GM19438 (cell line): ENCODE measurements at regions not wholly inside any gene's neighbourhood (a gene's known extent, or its start where the extent isn't known, plus 50 kb on each side); places are given as distances from the start of the nearest gene placed in this dataset.
"Not testable (repeated sequence)": the region's sequence is repeated elsewhere in the genome, so short reads cannot be mapped to it uniquely, and the experiment has no call there.

ENCODE experiments used
- ATAC-seq: cut with Tn5 transposase; IDR thresholded peaks from one replicate; pipeline ENCODE4 v1.9.1; 2021; ENCODE audit warnings: low read depth; ENCODE audit not compliant: unreplicated experiment

DNA sequence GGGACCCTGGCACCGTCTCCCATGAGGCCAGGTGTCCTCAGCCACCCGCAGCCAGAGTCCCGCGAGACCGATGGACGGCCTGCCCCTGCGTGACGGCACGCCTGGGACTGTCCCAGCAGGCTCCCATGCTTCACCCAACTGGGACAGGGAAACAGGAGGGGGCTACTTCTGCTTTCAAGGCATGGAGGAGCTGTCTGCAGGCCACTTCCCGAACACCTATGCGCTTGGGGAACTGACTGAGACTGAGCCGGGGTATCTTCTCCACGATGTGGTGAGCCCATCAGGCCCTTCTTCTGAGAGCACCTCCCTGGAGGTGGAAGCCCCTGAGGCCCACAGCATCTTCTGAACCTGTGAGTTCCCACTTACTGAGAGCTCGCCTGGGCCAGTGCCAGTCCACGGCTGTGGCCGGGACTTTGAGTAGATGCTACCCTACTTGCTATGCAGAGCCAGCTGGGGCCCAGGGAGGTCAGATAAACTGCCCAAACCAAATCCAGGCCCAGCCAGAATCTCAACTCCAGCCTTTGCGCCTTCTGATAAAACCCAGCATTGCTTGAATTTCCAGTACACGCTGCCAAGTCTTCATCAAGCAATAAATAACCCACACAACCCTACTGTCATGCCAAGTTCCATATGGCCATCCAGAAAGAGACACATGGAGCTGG, 85.4 kb upstream of the METTL9 start:
- not testable (repeated sequence) for ATAC-seq

DNA sequence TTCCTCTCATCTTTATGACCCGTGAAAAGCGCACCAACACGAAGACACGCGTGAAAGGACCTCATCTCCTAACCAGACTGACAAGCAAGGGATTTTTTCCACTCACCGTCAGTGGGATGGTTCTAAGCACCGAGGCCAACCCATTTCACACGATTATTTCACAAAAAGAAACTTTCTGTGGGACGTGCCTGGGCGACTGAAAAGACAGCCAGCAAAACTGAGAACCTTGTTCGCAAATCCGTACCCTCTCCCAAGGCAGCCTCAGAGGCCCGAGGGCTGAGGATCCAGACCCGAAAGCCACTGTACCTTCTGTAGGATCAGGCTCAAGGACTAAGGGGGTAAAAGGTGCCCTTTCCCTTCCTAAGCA, 84.9 kb upstream of the METTL9 start:
- not testable (repeated sequence) for ATAC-seq

DNA sequence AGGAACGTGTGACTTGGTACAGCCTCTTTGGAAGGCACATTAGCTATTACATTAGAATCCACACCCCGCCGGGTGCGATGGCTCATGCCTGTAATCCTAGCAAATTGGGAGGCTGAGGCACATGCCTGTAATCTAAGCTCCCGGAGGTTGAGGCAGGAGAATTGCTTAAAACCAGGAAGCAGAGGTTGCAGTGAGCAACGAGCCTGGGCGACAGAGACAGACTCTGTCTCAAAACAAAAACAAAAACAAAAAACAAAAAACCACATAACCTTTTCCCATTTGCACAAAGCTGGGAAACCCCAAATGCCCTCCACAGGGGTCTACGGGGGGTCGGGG, 82.7 kb upstream of the METTL9 start:
- not testable (repeated sequence) for ATAC-seq

DNA sequence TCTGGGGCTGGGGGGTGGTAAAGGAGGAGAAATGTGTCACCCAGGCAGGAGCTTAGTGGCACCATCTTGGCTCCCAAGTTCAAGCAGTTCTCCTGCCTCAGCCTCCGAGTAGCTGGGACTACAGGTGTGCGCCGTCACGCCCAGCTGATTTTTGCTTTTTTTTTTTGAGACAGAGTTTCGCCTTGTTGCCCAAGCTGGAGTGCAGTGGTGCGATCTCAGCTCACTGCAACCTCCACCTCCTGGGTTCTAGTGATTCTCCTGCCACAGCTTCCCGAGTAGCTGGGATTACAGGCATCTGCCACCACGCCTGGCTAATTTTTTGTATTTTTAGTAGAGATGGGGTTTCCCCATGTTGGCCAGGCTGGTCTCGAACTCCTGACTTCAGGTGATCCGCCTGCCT, 82.1 kb upstream of the METTL9 start:
- peak; percentile 22 for ATAC-seq

DNA sequence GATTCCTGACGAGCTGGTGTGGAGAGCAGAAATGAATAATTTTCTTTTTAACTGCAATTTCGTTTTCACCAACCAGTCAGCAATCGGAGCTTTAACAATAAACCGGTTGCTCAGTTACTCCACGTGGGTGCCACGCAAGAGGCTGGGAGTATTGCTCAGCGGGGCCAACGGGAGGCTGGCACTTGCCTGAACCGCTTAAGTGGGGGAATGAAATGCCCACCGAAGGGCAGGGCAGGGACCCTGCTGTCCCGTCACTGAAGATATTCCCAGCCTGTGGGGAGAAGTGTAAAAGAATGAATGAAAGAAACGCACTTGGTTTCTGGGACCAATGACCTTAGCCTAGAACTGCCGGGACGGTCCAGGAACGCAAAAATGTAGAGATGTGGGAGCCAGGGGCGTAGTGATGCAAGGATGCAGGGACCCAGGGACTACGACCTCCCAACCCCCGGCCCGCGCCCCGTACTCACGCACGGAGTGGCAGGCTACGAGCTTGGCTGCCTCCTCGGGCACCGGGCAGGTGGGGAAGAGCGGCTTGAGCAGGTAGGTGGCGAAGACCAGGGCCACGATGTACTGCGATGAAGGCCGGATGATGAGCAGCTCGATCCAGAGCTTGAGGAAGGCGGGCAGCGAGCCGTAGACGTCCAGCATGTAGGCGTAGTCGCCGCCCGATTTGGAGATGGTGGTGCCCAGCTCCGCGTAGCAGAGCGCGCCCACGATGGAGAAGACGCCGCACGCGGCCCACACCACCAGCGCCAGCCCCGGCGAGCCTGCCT, 79.8 kb upstream of the METTL9 start:
- ATAC-seq = not testable (repeated sequence)

DNA sequence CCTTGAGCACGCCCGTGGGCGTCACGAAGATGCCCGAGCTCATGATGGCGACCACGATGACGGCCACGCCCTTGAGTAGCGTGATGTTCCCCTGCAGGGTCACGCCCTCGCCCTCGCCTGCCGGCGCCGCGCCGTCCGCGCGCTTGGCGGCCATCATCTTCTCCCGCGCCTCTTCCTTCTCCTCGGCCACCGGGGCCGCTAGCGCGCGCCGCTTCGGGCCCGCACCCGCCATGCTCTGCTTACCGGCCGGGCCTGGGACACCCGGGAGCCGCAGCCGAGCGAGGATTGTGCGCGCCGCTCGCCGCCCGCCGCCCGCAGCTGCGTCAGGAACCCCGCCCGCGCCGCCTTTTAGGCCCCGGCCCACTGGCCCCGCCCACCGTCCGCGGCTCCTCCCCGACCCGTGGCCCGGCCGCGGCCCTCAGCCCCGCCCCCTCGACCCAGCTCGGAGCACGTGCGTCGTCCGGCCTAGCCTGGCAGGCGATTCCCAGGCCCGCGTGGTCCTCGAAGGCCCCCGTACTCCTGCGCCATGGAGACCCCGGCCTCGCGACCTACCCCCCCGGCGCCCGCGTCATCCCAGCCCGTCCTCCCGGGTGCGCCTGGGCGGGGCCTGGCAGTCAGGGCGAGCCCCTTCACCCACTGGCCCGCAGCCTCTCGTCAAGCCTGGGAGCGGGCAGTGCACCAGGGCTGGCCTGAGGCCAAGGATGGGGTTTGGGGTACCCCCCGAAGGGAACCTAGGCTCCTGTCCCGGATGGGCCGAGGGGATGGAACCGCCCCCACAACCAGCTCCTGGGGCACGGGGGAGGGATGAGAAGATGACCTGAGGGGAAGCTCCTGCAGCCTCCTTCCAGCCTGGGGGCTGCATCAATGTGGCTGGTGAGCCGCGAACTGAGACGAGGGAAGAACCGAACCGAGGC, 79.0 kb upstream of the METTL9 start:
- peak; percentile 50 for ATAC-seq

DNA sequence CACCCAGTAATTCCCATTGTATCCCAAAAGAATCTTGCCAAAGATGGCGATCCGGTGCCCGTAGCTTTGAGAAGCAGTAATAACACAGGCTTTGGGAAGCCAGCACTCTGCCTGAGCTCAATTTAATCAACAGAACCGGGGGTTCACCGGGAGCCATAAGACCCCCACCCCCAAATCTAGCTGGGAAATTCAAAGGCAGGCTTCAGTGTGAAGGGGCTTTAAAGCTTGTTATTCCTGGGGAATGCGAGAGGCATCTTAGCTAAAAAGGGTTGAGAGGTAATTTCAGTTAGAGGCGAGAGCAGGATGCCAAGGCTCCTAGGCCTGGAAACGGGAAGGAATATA, 78.4 kb upstream of the METTL9 start:
- ATAC-seq = not testable (repeated sequence)

DNA sequence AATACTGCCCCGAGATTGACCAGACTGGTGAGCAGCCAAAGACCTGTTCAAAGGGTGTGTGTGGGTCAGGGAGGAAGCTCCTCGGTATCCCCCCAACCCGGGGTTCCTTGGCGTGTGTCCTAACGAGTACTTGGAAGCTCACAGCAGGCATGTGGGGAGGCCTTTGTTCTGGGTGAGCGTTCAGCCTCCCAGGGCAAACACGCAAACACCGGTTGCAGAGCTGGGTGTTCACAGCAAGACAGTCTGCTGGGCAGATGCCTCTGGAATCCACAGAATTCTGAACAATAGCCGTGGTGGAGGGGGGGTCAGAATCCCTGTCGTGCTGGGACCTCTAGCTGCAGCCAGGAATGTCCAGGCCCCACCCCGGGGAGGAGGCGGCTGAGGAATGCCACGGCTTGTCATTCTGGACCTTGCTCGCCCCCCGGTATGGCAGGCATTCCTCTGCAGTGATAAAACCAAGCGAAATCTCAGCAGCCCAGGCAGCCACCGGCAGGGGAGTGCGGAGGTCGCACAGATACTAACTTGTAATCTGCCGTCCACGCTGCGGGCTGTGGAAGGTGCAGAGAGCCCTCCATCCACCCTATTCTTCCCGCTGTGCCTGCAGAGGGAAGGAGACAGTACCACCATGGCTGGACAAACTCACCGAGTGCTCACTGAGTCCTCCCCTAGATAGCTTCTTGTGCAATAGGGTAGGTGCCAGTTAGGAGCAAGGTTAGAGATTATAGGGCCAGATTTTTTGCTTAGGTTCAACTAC, 77.8 kb upstream of the METTL9 start:
- ATAC-seq = not testable (repeated sequence)

DNA sequence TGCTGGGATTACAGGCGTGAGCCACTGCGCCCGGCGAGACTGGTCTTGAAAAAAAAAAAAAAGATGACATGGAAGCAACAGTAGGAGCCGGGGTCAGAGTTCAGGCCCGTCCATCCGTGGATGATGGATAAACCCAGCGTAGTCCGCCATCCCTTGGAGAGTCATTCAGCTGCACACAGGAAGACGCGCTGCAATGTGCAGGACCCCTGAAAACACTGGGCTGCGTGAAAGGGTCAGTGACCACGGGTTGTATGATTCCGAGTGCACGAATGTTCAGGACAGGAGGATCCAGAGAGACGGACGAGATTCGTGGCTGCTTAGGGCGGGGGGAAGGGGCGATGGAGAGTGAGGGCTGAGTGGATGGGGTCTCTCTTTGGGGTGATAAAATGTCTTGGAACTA, 76.5 kb upstream of the METTL9 start:
- not testable (repeated sequence) for ATAC-seq

DNA sequence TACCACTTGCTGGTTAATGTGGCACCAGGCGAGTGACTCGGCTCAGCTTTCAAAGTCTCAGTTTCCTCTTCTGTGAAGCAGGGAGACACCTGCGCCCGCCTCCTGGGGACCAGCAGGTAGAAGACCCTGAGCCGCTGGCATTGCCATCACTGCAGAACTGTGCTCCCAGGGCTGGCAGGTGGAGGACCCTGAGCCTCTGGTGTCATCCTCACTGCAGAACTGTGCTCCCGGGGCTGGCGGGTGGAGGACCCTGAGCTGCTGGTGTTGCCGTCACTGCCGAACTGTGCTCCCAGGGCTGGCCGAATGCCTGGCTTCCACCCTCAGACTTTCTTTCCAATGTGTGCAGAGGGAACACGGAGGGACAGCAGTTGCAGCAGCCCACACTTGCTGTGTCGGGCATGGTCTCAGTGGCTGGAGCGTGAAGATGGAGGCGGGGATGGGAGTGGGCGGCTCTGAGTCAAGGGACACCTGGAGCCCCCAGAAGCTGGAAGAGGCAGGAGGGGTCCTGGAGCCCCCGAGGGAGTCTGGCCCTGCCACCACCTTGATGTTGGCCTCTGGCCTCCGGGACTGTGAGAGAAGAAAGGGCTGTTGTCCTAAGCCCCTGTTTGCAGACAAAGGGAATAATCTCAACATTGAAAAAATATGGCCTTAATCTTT, 75.8 kb upstream of the METTL9 start:
- ATAC-seq = no peak

DNA sequence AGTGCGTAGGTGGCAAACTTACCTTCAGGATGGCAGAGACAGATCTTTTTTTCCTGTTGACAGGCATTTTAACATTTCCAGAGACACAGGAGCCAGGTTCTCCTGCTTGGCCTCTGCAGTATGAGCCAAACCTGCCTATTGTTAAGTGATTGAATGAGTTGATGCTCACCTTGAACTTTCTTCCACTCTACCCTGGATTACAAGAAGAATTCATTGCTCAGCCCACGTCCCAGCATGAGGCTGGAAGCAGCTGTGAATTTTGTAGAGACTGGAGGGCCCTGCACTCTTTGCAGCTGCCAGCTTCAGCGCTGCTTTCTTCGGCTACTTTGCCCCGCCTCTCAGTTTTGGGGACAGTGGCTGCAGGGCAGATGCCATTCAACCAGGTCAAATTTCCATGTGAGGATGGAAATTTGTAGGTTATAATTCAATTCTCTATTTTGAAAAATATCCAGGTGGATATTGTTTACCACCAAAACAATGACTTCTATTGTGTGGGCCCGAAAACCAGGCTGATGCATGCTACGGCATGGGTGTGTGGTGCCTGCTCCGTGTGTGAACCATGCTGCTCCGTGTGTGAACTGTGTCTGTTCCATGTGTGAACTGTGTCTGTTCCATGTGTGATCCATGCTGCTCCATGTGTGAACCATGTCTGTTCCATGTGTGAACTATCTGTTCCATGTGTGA, 75.2 kb upstream of the METTL9 start:
- ATAC-seq = no peak

DNA sequence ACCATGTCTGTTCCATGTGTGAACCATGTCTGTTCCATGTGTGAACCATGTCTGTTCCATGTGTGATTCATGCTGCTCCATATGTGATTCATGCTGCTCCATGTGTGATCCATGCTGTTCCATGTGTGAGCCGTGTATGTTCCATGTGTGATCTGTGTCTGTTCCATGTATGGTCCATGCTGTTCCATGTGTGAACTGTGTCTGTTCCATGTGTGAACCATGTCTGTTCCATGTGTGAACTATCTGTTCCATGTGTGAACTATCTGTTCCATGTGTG, 74.7 kb upstream of the METTL9 start:
- ATAC-seq = not testable (repeated sequence)

DNA sequence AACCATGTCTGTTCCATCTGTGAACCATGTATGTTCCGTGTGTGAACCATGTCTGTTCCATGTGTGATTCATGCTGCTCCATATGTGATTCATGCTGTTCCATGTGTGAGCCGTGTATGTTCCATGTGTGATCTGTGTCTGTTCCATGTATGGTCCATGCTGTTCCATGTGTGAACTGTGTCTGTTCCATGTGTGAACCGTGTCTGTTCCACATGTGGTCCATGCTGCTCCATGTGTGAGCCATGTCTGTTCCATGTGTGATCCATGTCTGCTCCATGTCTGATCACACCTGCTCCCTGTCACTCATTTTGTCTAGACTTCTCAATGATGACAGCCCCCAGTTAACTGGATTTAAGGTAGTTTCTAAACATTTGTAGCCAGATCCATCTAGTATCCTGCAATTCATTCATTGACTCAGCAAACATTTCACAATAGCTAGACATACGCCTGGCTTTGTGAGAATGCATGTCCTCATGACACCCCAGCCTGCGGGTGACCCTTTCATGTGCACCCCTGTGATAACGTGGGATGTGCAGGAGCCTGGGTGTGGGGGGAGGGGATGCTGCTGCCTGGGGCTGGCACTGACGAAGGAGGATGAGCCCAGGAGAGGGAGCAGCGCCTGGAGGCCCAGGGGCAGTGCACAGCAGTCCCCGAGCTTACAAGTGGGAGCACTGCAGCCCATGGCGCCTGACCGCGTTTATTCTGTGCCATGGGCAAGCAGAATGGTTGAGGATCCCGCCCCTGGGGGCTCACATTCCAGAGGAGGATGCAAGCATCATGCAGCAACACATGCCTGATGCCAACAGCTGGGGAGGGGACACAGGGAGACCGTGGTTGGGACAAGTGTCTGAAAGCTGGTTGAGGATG, 74.1 kb upstream of the METTL9 start:
- ATAC-seq = not testable (repeated sequence)

DNA sequence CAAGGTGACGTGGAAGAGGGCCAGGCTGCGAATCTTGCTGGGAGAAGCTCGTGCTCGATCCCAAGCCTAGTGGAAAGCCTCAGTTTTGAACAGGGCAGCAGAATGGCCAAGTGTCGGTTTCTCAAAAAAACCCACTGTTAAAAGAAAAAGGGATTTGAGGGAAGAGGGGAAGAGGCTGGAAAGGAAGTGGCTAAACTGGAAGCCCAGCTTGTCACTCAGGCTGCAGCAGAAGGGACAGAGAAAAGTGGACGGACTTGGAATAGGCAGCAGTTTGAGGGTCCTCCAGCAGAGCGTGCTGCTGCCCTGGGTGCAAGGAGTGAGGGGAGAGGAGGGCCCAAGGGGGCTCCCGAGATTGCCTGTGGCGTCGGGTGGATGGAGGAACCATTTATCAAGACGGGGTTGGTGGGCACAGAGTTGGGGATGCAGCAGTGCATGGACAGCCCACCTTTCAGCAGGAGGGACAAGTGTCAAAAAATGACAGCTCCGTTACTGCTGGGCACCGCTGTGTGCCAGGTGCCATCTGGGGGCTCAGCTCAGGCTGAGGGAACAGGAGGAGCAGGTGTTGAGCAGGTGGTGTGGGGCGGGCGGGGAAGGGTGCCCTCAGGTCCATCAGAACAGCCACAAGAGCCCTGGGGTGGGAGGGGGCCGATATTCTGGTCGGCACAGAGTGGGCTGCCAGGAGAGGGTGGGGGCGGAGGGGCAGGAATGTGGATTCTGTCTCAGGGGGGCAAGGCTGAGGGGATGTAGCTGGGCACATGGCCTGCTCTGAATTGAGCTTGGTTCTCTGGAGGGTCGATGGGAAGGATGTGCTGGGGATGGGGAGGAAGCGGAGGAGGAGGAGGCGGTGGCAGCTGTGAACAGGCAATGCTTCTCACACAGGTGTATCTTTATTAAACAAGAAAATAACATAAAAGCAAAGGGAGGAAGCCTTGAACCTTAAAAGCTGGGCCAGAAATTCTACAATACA, 73.1 kb upstream of the METTL9 start:
- ATAC-seq = not testable (repeated sequence)

DNA sequence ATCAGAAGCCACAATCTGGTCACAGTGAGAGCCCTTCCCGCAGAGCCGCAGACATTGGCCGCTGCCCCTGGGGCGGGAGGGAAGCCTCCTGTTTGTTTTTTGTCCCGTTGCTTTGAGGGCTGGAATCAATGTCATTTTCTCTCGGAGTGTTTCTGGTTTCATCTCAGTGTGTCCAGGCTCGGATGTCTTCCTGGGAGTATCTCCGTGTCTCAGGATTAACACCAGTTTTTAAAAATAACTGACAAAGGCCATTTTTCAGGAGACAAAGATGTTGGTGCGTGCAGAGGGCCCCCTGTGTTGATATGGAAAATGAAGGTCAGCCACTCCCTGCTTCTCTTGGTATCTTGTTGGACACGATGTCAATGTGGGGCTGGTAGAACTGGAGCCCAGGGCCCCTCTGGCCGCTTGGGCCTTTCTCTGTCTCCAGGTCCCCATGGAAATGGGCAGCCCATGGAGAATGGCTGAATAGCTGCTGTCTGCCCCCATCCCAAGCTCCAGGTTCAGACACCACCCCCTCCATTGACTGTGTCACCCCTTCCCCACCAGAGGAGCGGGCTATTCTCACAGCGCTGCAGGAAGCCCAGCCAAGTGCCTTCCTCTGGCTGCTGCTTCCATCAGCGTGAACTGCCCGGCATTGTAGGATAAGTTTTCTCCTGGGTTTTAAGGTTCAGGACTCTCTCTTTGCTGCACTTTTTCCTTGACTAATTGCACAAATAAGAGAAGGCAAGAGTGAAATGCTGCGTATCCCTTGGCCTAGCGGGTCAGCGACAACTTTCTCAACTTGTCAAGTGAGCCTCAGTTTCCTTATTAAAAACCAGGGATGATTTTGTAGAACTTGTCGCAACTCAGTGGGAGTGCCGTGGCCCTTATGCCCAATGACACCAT, 72.2 kb upstream of the METTL9 start:
- ATAC-seq = no peak

DNA sequence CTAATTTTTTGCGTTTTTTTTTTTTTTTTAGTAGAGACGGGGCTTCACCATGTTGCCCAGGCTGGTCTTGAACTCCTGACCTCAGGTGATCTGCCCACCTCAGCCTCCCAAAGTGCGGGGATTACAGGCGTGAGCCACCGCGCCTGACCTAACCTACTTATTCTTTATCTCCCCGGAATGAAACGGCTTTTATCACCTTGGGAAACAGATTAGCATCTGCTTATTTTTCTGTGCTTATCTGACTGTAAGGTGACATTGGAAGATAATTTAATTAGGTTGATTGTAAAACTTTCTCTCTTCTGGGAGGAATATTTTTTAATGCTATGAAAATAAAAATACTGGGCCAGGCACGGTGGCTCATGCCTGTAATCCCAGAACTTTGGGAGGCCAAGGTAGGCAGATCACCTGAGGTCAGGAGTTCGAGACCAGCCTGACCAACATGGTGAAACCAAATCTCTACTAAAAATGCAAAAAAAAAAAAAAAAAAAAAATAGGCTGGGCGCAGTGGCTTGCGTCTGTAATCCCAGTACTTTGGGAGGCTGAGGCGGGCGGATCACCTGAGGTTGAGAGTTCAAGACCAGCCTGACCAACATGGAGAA, 70.2 kb upstream of the METTL9 start:
- not testable (repeated sequence) for ATAC-seq
